Smooth muscle cell (in vitro differentiated cells): ENCODE measurements at regions not wholly inside any gene's neighbourhood (a gene's known extent, or its start where the extent isn't known, plus 50 kb on each side); places are given as distances from the start of the nearest gene placed in this dataset.
A peak's percentile ranks its signal among the peaks of the same experiment; 100 is the strongest.

Source experiments
- DNase-seq: peaks from one replicate; lab custom pipeline; 2025; ENCODE audit not compliant: unreplicated experiment; lab: John Stamatoyannopoulos, UW
- H2AFZ ChIP-seq: fragments of 200-600 bp; sonication (generic); 2 replicates; pipeline ENCODE4 v1.6.0; 2016; ENCODE audit warnings: antibody characterized with exemption, low read depth, mild to moderate bottlenecking
- H3F3A ChIP-seq: fragments of 200-600 bp; sonication (generic); 2 replicates; pipeline ENCODE4 v1.6.0; 2017; ENCODE audit warnings: antibody characterized with exemption, low read depth
- H3K27ac ChIP-seq: fragments of 200-600 bp; sonication (generic); 2 replicates; pipeline ENCODE4 v1.5.1; 2016; ENCODE audit warnings: low read depth, mild to moderate bottlenecking
- H3K27me3 ChIP-seq: fragments of 200-600 bp; sonication (generic); 2 replicates; pipeline ENCODE4 v1.6.1; 2016; ENCODE audit warnings: low read depth, mild to moderate bottlenecking
- H3K36me3 ChIP-seq: fragments of 200-600 bp; sonication (generic); 2 replicates; pipeline ENCODE4 v1.5.1; 2016; ENCODE audit warnings: low read depth
- H3K4me1 ChIP-seq: fragments of 200-600 bp; sonication (generic); 2 replicates; pipeline ENCODE4 v1.5.1; 2016; ENCODE audit warnings: low read depth
- H3K4me2 ChIP-seq: fragments of 200-600 bp; sonication (generic); 2 replicates; pipeline ENCODE4 v1.6.0; 2016; ENCODE audit warnings: mild to moderate bottlenecking
- H3K4me3 ChIP-seq: fragments of 200-600 bp; sonication (generic); 2 replicates; pipeline ENCODE4 v1.5.1; 2016; ENCODE audit warnings: mild to moderate bottlenecking
- H3K79me2 ChIP-seq: fragments of 200-600 bp; sonication (generic); 2 replicates; pipeline ENCODE4 v1.6.0; 2016; ENCODE audit warnings: low read depth, mild to moderate bottlenecking
- H3K9ac ChIP-seq: fragments of 200-600 bp; sonication (generic); 2 replicates; pipeline ENCODE4 v1.6.0; 2016; ENCODE audit warnings: low read depth
- H3K9me3 ChIP-seq: fragments of 200-600 bp; sonication (generic); replicated peaks from 2 replicates; pipeline ENCODE4 v1.5.1; 2016; ENCODE audit warnings: low read depth
- H4K20me1 ChIP-seq: fragments of 200-600 bp; sonication (generic); 2 replicates; pipeline ENCODE4 v1.6.0; 2016; ENCODE audit warnings: low read depth
- WGBS: methylation state at CpG from one replicate; pipeline ENCODE4 v1.1.7; 2016; ENCODE audit warnings: low lambda C conversion rate; 5-methylcytosine and 5-hydroxymethylcytosine counted together
- TF ChIP-seq, protein P1 (sequence below): fragments of 200-600 bp; sonication (generic); IDR thresholded peaks from 2 replicates; pipeline ENCODE4 v1.5.1; 2017; ENCODE audit warnings: borderline replicate concordance, mild to moderate bottlenecking, antibody characterized with exemption; ENCODE audit not compliant: insufficient read depth, poor library complexity, severe bottlenecking

DNA sequence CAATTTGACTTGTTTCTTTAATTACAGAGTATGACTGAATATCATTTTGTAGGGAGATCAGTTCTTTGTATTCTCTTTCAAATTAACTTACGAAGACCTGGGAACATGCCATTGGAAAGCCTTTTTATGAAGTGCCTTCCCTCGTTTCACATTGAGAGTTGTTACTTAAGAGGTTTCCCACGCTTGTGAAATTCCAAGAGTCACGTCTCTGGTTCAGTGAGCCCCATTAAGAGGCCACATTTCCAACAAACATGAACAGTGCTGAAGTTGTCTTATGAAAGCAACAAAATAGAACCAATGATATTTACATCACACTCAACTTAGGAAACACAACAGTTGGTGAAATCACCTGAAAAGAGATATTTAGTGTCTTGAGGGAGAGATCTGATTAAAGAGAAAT, 334.1 kb downstream of the TOX3 start:
- no peaks in the 10 kb centered on the region for H4K20me1 ChIP-seq
- no peak overlapping the region for H2AFZ ChIP-seq
- no peak for DNase-seq
- no peak overlapping the region for H3K9ac ChIP-seq
- no peaks in the 10 kb centered on the region for H3F3A ChIP-seq
- H3K4me1 ChIP-seq = no peaks in the 10 kb centered on the region
- H3K27me3 ChIP-seq = no peaks in the 10 kb centered on the region
- no peak overlapping the region for H3K4me3 ChIP-seq
- H3K79me2 ChIP-seq = no peaks in the 10 kb centered on the region
- no peak overlapping the region for H3K4me2 ChIP-seq
- TF ChIP-seq, protein P1, sequence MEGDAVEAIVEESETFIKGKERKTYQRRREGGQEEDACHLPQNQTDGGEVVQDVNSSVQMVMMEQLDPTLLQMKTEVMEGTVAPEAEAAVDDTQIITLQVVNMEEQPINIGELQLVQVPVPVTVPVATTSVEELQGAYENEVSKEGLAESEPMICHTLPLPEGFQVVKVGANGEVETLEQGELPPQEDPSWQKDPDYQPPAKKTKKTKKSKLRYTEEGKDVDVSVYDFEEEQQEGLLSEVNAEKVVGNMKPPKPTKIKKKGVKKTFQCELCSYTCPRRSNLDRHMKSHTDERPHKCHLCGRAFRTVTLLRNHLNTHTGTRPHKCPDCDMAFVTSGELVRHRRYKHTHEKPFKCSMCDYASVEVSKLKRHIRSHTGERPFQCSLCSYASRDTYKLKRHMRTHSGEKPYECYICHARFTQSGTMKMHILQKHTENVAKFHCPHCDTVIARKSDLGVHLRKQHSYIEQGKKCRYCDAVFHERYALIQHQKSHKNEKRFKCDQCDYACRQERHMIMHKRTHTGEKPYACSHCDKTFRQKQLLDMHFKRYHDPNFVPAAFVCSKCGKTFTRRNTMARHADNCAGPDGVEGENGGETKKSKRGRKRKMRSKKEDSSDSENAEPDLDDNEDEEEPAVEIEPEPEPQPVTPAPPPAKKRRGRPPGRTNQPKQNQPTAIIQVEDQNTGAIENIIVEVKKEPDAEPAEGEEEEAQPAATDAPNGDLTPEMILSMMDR = no peak
- WGBS = 70% methylated on average over 4 of the region's 4 CpGs
- no peaks in the 10 kb centered on the region for H3K9me3 ChIP-seq
- no peak overlapping the region for H3K27ac ChIP-seq
- no peaks in the 10 kb centered on the region for H3K36me3 ChIP-seq

DNA sequence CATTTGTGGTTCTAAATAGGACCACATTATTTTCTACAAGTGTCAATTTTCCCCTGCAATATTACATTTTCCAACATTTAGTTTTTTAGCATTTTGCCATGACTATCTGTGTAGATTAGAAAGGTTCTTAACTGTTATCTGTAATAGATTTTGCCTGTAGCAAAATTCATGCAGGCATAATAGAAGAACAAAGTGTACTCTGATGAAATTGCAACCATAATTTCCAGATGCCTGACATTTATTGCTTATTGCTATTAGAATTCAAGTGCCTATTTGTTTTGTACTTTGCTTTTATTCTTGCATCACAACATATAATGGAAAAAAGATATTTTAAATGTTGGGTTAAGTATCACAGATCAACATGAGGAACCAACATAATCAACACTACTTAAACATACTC, 337.7 kb downstream of the TOX3 start:
- TF ChIP-seq, protein P1 = no peak
- Histone ChIP-seq H3K36me3 (no peaks in the 10 kb centered on the region), H3K4me2 (no peak overlapping the region), H3K4me1 (no peaks in the 10 kb centered on the region), H3F3A (no peaks in the 10 kb centered on the region), H3K27ac (no peak overlapping the region), H4K20me1 (no peaks in the 10 kb centered on the region), H2AFZ (no peak overlapping the region), H3K9me3 (no peaks in the 10 kb centered on the region), H3K79me2 (no peaks in the 10 kb centered on the region), H3K27me3 (no peaks in the 10 kb centered on the region), H3K9ac (no peak overlapping the region), H3K4me3 (no peak overlapping the region)
- no peak for DNase-seq

DNA sequence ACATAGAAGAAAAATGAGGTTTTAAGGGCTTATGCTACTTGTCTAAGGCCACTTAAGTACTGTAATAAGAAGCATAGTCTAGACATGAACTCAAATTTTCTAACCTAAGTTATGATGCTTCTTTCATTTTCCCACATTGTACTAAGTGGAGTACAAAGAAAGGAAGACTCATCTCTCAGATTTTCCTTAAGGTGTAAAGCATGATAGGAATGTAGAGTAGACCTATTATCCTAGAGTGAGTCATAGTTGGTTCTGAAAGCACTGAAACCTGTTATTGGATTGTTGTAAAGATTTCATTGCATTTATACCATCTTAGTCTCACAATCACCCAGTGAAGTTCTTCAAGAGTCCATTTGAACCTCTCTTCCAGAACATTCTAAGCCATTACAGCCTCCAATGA, 343.8 kb downstream of the TOX3 start:
- no peaks in the 10 kb centered on the region for H4K20me1 ChIP-seq
- no peak overlapping the region for H3K4me3 ChIP-seq
- H3K27ac ChIP-seq = peak overlapping the region; percentile 32
- H3K36me3 ChIP-seq = no peaks in the 10 kb centered on the region
- H3F3A ChIP-seq = no peaks in the 10 kb centered on the region
- no peak overlapping the region for H3K9ac ChIP-seq
- H3K27me3 ChIP-seq = no peaks in the 10 kb centered on the region
- H3K79me2 ChIP-seq = no peaks in the 10 kb centered on the region
- no peak for DNase-seq
- H3K9me3 ChIP-seq = no peaks in the 10 kb centered on the region
- H3K4me2 ChIP-seq = no peak overlapping the region
- TF ChIP-seq, protein P1 = no peak
- no peaks in the 10 kb centered on the region for H3K4me1 ChIP-seq
- no peak overlapping the region for H2AFZ ChIP-seq

DNA sequence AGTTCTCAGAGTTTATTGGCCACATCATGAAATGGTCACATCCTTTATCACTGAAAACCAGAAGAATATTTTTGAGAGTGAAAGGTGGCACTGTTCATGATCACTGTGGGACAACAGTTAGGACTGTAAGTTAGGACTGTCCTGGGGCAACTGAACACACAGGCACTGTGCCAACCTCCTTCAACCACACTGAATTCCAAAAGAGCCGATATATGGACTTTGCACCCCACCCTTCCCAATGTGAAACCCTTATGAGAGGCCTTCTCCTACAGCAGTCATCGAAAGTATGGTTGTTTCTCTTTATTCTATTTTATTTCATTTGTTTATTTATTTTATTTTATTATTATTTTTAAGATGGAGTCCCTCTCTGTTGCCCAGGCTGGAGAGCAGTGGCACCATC, 353.5 kb downstream of the TOX3 start:
- H3K4me2 ChIP-seq = no peak overlapping the region
- no peaks in the 10 kb centered on the region for H3F3A ChIP-seq
- H3K27ac ChIP-seq = no peak overlapping the region
- no peak for DNase-seq
- no peak overlapping the region for H2AFZ ChIP-seq
- H3K27me3 ChIP-seq = peaks cover 5% of the 10 kb centered on the region
- H3K9me3 ChIP-seq = no peaks in the 10 kb centered on the region
- no peaks in the 10 kb centered on the region for H3K79me2 ChIP-seq
- no peaks in the 10 kb centered on the region for H4K20me1 ChIP-seq
- H3K9ac ChIP-seq = no peak overlapping the region
- peaks cover 12% of the 10 kb centered on the region for H3K4me1 ChIP-seq
- no peak overlapping the region for H3K4me3 ChIP-seq
- H3K36me3 ChIP-seq = no peaks in the 10 kb centered on the region
- TF ChIP-seq, protein P1 = no peak
- 89% methylated on average over 2 of the region's 2 CpGs for WGBS
